GM18951 (cell line): ENCODE measurements at regions not wholly inside any gene's neighbourhood (a gene's known extent, or its start where the extent isn't known, plus 50 kb on each side); places are given as distances from the start of the nearest gene placed in this dataset.
A peak's percentile ranks its signal among the peaks of the same experiment; 100 is the strongest.
"Not testable (repeated sequence)": the region's sequence is repeated elsewhere in the genome, so short reads cannot be mapped to it uniquely, and the experiment has no call there.

ENCODE experiments used
- POLR2A ChIP-seq: IDR thresholded peaks from 4 replicates; pipeline ENCODE4 v1.6.1; 2011; ENCODE audit warnings: mild to moderate bottlenecking; ENCODE audit not compliant: insufficient read length, insufficient read depth; ENCODE audit errors: extremely low read depth
- in situ Hi-C: fragments of 300-500 bp; cut with MboI; formaldehyde crosslinking; loops from one replicate; pipeline ENCODE4 v1.12.0; 2022; ENCODE audit warnings: low sequenced_read_pairs, mixed read lengths, inconsistent platforms; ENCODE audit not compliant: unreplicated experiment

DNA sequence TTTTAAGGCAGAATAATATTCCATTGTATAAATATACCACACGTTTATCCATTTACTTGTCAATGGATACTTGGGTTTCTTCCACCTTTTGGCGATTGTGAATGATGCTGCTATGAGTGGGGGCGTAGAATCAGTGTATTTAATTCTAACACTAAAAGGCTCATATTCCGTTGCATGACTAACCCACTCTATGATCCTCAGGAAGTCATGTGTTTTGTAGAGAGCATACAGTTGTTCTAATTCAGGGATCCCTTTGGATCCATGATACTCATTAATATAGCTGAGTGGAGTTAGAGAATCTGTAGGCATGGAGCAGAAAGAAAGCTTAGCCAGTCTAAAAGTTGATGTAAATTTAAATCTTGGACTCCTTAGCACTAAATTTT is 74.2 kb upstream of the TMEM170B start:
- TF ChIP-seq POLR2A: no peak
- in situ Hi-C loops: no loop called here

GRCh38 chr6:11462742-11463397 is 74.7 kb upstream of the TMEM170B start:
- in situ Hi-C loops: no loop called here
- TF ChIP-seq POLR2A: no peak

DNA sequence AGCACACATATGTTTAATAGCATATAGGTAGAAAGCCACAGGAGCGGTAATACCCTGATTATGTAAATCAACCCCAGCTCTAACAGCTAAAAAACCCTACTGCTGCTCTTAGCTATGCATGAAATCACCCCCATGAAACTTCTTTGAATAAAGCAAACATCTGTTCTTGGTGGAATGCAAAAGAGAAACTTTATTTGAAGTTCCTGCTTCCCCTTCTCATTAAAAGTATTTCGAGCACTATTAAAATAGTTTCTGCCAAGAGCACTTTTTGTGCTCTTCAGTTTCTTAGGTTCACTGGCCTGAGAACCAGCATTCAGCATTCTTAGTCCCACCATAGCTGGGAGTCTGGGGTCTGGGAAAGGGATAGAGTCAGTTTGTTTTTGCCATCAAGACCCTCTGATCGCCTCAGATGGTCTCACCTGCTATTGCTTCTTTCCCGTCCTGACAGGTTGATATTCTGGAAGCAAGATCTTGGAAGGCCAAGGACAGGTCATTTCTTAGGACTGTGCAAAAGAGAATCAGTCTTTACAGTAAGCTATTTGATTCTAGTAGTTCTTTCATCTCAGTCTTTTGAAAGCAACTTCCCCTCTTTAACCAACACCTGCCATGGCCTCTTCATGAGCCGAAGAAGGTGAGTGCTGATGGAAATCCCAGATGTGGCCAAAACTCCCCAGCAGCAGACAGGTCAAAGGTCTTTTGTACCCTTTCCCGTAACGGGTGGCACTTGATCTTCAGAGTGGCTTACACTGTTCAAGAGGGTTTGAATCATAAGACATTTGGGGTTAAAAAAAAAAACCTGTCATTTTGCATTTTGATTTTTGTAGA is 76.5 kb upstream of the TMEM170B start:
- in situ Hi-C loops: no loop called here
- no peak for TF ChIP-seq POLR2A

DNA sequence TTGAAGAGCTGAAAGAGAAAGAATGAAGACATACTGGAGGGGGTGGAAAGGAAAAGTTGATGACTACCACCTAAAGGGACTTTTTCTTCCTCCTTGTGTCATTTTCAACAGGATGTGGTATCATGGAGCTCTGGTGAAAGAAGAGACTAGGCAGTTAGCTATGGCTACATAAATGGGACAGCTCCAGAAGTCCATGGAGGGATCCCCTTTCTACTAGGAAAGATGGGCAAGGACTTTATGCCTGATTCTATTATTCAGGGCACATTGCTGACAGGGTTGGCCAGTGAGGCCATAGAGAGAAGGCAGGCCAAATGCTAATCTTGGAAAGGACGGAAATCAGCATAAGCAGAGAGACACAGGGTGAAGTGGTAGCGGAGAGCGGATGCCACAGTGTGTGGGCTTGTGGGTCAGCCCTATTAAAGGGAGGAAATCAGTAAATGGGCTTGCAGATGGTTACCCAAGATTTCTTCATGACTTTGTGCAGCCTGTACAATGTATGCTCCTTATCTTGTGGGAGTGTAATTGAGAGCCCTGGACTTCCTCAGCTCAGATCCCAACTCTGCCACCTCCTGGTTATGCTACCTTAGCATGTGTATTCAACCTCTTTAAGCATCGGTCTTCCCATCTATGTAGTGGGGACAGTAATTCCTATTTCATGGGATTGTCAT is 77.4 kb upstream of the TMEM170B start:
- TF ChIP-seq POLR2A: peak; percentile 20
- in situ Hi-C loops: no loop called here

DNA sequence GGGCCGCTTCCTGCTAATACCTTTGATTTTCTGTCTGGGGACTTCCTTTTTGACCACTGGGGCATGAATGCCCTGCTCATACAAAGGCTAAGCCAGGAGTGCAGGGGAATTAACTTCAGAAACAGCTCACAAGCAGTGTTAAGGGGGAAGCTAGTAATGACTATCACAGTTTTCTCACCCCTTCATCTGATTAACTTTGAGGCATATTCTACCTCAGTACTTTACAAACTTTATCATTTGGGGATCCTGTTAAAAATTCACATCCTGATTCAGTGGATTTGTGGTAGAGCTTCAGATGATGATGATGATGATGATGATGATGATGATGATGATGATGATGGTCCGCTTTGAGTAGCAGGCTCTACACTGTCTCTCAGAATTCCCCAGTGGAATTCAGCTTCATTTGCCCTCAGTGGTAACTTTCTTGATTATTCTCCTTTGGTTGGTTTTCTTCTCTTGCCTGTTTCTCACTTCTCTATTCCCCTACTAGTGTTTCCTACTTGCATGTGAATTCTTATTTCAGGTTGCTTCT is 78.4 kb upstream of the TMEM170B start:
- no peak for TF ChIP-seq POLR2A
- in situ Hi-C loops: no loop called here

DNA sequence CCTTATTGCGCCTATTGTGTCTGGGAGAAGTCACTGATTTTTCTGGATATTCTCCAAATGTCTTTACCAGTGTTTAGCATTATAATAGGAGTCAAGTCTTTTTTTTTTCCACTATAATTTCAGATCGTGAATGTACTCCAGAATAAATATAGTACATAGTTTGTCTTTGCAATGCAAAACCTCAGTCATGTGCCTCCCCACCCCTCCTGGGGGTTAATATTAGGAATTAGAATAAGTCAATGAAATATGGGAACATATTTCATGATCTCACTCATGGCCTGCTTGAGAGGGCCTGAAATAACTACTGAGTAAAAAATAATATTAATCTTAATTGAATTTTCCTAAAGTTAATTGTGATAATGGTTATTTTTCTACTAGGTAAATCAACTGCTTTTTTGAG is 79.0 kb upstream of the TMEM170B start:
- TF ChIP-seq POLR2A: no peak
- in situ Hi-C loops: no loop called here

DNA sequence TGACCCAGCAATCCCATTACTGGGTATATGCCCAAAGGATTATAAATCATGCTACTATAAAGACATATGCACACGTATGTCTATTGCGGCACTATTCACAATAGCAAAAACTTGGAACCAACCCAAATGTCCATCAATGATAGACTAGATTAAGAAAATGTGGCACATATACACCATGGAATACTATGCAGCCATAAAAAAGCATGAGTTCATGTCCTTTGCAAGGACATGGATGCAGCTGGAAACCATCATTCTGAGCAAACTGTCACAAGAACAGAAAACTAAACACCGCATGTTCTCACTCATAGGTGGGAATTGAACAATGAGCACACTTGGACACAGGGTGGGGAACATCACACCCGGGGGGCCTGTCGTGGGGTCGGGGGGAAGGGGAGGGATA is 80.1 kb upstream of the TMEM170B start:
- in situ Hi-C loops: not testable (repeated sequence)

- in situ Hi-C loops: not testable (repeated sequence)
Measured at GRCh38 chr6:11452106-11452505, 85.4 kb upstream of the TMEM170B start.

DNA sequence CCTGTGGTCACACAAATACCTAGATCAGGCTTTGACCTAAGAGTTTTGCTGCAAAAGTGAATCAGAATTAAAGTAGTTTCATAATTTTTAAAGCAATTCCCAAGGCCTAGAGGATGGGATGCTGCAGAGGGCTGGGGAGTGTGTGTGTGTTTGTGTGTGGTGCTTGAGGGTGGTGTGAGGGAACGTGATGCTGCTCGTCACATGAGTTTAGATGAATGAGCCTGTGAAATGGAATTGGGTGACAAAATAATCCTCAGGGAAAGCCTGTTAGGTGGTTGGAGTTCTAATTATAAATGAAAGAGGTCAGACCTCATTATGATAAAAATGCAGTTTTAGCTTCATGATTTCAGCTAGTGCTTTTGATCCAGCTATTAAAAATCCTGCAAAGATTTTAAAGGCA is 87.5 kb upstream of the TMEM170B start:
- in situ Hi-C loops: no loop called here
- TF ChIP-seq POLR2A: no peak

- no peak for TF ChIP-seq POLR2A
- in situ Hi-C loops: no loop called here
Measured at GRCh38 chr6:11449408-11449807, 88.1 kb upstream of the TMEM170B start.

DNA sequence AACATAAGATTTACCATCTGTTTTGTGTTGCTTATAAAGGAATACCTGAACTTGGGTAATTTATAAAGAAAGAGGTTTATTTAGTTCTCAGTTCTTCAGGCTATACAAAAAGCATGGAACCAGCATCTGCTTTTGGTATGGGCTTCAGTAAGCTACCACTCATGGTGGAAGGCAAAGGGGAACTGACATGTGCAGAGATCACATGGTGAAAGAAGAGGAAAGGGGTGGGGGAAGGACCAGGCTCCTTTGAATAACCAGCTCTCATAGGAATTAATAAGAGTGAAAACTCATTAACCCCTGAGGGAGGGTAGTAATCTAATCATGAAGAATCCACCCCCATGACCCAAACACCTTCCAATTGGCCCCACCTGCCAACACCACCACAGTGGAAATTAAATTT is 89.5 kb upstream of the TMEM170B start:
- in situ Hi-C loops: no loop called here
- no peak for TF ChIP-seq POLR2A

- in situ Hi-C loops: no loop called here
- TF ChIP-seq POLR2A: no peak
Measured at GRCh38 chr6:11447265-11447664, 90.3 kb upstream of the TMEM170B start.

GRCh38 chr6:11445146-11445545 is 92.4 kb upstream of the TMEM170B start:
- TF ChIP-seq POLR2A: no peak
- in situ Hi-C loops: no loop called here

- in situ Hi-C loops: not testable (repeated sequence)
Measured at GRCh38 chr6:11443125-11443524, 94.4 kb upstream of the TMEM170B start.
